ENCODE measurements at regions not wholly inside any gene's neighbourhood (a gene's known extent, or its start where the extent isn't known, plus 50 kb on each side); places are given as distances from the start of the nearest gene placed in this dataset.

DNA sequence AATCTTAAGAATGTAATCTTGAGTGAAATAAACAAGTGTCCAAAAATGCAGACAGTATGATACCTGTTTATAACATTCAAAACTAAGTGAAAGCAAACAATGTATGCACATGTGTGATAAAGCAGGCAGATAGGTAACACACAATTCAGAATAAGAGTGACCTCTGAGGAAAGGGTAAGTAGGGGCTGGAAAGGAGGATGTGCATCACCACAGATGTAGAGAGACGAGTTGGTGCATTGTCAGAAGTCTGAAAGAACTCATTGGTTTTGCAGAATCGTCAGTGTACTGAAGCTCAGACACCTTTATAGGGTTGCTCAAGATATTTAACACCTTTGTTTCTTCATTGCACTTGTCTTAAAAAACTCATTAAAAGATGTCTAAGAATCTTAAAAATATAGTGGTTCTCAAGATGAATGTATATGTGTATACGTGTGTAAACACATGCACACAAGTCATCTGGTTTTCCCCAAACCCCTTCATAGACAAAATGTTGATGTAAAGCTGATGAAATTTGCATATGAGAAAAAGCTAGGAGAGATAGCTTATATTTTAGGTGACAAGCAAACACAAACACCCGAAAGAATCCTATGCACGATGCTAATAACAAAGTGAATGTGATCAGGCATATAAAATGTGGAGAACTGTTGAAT lies 197.6 kb upstream of the MEF2C start:
- no peak overlapping the region for H2AFZ ChIP-seq (ENCODE audit: low read length)
- CTCF ChIA-PET (ENCODE audit: unreplicated experiment): no interaction called here
- DNase-seq (ENCODE audit: low spot score): no peak
- no peaks in the 10 kb centered on the region for H4K20me1 ChIP-seq (ENCODE audit: insufficient read depth, low read length)
- H3K4me2 ChIP-seq (ENCODE audit: low read length): no peak overlapping the region
- no TSS peak for BruUV-seq (replicated peaks)
- H3K4me1 ChIP-seq (ENCODE audit: insufficient read depth, low read length, poor library complexity, severe bottlenecking): no peaks in the 10 kb centered on the region
- POLR2A ChIA-PET: interaction anchor here (0.6 to 1.0 kb wide), 3 partner anchors 8 to 63 kb away, joined by 3 to 4 read pairs (median 3); no protein-coding TSS in a partner anchor
- H3K36me3 ChIP-seq (ENCODE audit: insufficient read depth, low read length): no peaks in the 10 kb centered on the region
- TF ChIP-seq, protein P1, sequence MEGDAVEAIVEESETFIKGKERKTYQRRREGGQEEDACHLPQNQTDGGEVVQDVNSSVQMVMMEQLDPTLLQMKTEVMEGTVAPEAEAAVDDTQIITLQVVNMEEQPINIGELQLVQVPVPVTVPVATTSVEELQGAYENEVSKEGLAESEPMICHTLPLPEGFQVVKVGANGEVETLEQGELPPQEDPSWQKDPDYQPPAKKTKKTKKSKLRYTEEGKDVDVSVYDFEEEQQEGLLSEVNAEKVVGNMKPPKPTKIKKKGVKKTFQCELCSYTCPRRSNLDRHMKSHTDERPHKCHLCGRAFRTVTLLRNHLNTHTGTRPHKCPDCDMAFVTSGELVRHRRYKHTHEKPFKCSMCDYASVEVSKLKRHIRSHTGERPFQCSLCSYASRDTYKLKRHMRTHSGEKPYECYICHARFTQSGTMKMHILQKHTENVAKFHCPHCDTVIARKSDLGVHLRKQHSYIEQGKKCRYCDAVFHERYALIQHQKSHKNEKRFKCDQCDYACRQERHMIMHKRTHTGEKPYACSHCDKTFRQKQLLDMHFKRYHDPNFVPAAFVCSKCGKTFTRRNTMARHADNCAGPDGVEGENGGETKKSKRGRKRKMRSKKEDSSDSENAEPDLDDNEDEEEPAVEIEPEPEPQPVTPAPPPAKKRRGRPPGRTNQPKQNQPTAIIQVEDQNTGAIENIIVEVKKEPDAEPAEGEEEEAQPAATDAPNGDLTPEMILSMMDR (conservative IDR thresholded peaks at IDR 0.05; ENCODE audit: low read length): no peak
- no peak for TF ChIP-seq EZH2phosphoT487 (IDR thresholded peaks at IDR 0.05; ENCODE audit: borderline replicate concordance, low read depth, low read length)
- H3K9me2 ChIP-seq (ENCODE audit: insufficient read depth, low read length): no peaks in the 10 kb centered on the region
- intact Hi-C loops (cut with micrococcal nuclease; ENCODE audit: unreplicated experiment): no loop called here
- H3K4me3 ChIP-seq (ENCODE audit: low read depth, low read length, poor library complexity, severe bottlenecking): no peak overlapping the region
- no peaks in the 10 kb centered on the region for H3K9me3 ChIP-seq (ENCODE audit: low read length)
- no peak overlapping the region for H3K27ac ChIP-seq (ENCODE audit: low read depth, low read length, poor library complexity, severe bottlenecking)
- no peaks in the 10 kb centered on the region for H3K79me2 ChIP-seq (ENCODE audit: insufficient read depth, low read depth, low read length)

DNA sequence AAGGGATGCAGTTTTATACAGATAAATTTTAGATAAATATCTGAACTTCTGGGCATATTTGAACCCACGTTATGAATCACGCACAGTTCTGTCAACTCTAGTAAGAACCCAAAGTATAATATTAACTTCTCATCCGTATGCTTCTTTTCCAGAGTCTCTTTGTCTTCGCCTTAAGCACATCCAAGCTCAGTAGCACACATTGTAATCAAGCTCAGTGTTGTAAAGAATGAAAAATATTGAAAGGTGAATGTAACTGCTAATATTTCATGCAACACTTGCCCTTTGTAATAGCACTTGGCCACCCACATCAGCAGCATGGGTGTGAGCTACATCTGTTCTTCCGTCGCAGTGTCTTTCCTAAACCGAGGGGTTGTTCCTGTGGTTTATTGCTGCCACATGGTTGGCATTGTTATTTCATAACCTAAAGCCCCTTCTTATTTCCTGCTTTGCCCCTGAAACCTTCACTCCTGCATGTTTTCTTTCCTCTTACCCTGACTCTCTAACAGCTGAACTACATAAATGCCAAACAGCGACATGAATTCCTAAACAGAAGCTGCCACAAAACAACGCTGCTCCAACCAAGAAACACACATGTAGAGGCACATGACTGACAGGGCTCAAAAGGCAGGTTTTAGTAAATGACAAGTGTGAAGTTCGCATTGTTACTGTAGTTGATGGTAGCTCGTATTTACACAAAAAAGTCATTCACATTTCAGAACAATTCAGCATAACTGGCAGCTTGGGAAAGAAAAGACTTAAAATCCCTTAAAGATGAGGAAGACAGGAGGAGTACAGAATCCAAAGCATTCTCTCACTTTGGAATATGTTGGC lies 190.1 kb upstream of the MEF2C start:
- intact Hi-C loops (cut with micrococcal nuclease; ENCODE audit: unreplicated experiment): no loop called here
- no peaks in the 10 kb centered on the region for H3K4me1 ChIP-seq (ENCODE audit: insufficient read depth, low read length, poor library complexity, severe bottlenecking)
- H3K9me2 ChIP-seq (ENCODE audit: insufficient read depth, low read length): no peaks in the 10 kb centered on the region
- no peak for DNase-seq (ENCODE audit: low spot score)
- ChIA-PET POLR2A (interaction anchor here (0.6 to 2.0 kb wide), 5 partner anchors 8 to 423 kb away, joined by 3 to 6 read pairs (median 4); no protein-coding TSS in a partner anchor), CTCF (ENCODE audit: unreplicated experiment) (no interaction called here)
- no TSS peak for BruUV-seq (replicated peaks)
- no peaks in the 10 kb centered on the region for H3K36me3 ChIP-seq (ENCODE audit: insufficient read depth, low read length)
- H2AFZ ChIP-seq (ENCODE audit: low read length): no peak overlapping the region
- H4K20me1 ChIP-seq (ENCODE audit: insufficient read depth, low read length): no peaks in the 10 kb centered on the region
- TF ChIP-seq, protein P1 (conservative IDR thresholded peaks at IDR 0.05; ENCODE audit: low read length): no peak
- TF ChIP-seq EZH2phosphoT487 (IDR thresholded peaks at IDR 0.05; ENCODE audit: borderline replicate concordance, low read depth, low read length): no peak
- no peaks in the 10 kb centered on the region for H3K9me3 ChIP-seq (ENCODE audit: low read length)
- H3K4me2 ChIP-seq (ENCODE audit: low read length): no peak overlapping the region
- H3K27ac ChIP-seq (ENCODE audit: low read depth, low read length, poor library complexity, severe bottlenecking): no peak overlapping the region
- no peak overlapping the region for H3K4me3 ChIP-seq (ENCODE audit: low read depth, low read length, poor library complexity, severe bottlenecking)
- no peaks in the 10 kb centered on the region for H3K79me2 ChIP-seq (ENCODE audit: insufficient read depth, low read depth, low read length)

DNA sequence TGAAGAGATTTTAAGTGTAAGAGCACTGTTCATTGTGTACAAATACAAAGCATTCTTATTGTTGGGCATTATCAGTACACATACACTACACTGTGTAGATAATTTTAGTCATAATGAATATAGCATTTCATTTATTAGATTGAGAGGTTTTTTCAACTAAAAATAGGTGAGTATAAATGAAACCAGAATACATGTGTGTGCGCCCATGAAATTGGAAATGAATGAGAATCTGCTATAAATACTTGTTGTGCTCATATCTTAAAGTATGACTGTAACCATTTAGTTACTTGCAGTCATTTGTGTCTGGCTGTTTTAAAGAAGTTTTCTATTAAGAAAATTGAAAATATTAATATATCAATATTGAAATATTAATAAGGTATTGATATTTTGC lies 189.0 kb upstream of the MEF2C start:
- Histone ChIP-seq H4K20me1 (ENCODE audit: insufficient read depth, low read length) (no peaks in the 10 kb centered on the region), H3K27ac (ENCODE audit: low read depth, low read length, poor library complexity, severe bottlenecking) (no peak overlapping the region), H3K4me3 (ENCODE audit: low read depth, low read length, poor library complexity, severe bottlenecking) (no peak overlapping the region), H2AFZ (ENCODE audit: low read length) (no peak overlapping the region), H3K4me1 (ENCODE audit: insufficient read depth, low read length, poor library complexity, severe bottlenecking) (no peaks in the 10 kb centered on the region), H3K79me2 (ENCODE audit: insufficient read depth, low read depth, low read length) (no peaks in the 10 kb centered on the region), H3K4me2 (ENCODE audit: low read length) (no peak overlapping the region), H3K36me3 (ENCODE audit: insufficient read depth, low read length) (no peaks in the 10 kb centered on the region), H3K9me3 (ENCODE audit: low read length) (no peaks in the 10 kb centered on the region), H3K9me2 (ENCODE audit: insufficient read depth, low read length) (no peaks in the 10 kb centered on the region)
- TF ChIP-seq, protein P1 (conservative IDR thresholded peaks at IDR 0.05; ENCODE audit: low read length): no peak
- TF ChIP-seq EZH2phosphoT487 (IDR thresholded peaks at IDR 0.05; ENCODE audit: borderline replicate concordance, low read depth, low read length): no peak
- intact Hi-C loops (cut with micrococcal nuclease; ENCODE audit: unreplicated experiment): no loop called here
- POLR2A ChIA-PET: interaction anchor here (1.0 to 2.0 kb wide), 3 partner anchors 7 to 339 kb away, joined by 4 to 6 read pairs (median 5); no protein-coding TSS in a partner anchor
- no TSS peak for BruUV-seq (replicated peaks)
- no peak for DNase-seq (ENCODE audit: low spot score)
- CTCF ChIA-PET (ENCODE audit: unreplicated experiment): no interaction called here

Measured in OCI-LY7 (cell line).